ENCODE measurements at regions not wholly inside any gene's neighbourhood (a gene's known extent, or its start where the extent isn't known, plus 50 kb on each side); places are given as distances from the start of the nearest gene placed in this dataset.
"Not testable (repeated sequence)": the region's sequence is repeated elsewhere in the genome, so short reads cannot be mapped to it uniquely, and the experiment has no call there.

GRCh38 chr5:40111036-40111435, 568.7 kb upstream of the PTGER4 start:
- not testable (repeated sequence) for DNase-seq

- not testable (repeated sequence) for DNase-seq
These were observed 570.8 kb upstream of the PTGER4 start for GRCh38 chr5:40108764-40109390.

- not testable (repeated sequence) for DNase-seq
These were observed 571.9 kb upstream of the PTGER4 start for GRCh38 chr5:40107786-40108185.

GRCh38 chr5:40106847-40107246, 572.9 kb upstream of the PTGER4 start:
- no peak for DNase-seq

- no peak for DNase-seq
These were observed 581.4 kb upstream of the PTGER4 start for GRCh38 chr5:40098313-40098712.

GRCh38 chr5:40093550-40093949, 586.2 kb upstream of the PTGER4 start:
- no peak for DNase-seq

- DNase-seq: no peak
These were observed 590.4 kb upstream of the PTGER4 start for GRCh38 chr5:40089269-40089668.

- no peak for DNase-seq
These were observed 595.1 kb upstream of the PTGER4 start for GRCh38 chr5:40084614-40085013.

GRCh38 chr5:40082313-40082712, 597.4 kb upstream of the PTGER4 start:
- no peak for DNase-seq

- no peak for DNase-seq
These were observed 599.5 kb upstream of the PTGER4 start for GRCh38 chr5:40080191-40080590.

- DNase-seq: no peak
These were observed 600.7 kb upstream of the PTGER4 start for GRCh38 chr5:40078898-40079575.

GRCh38 chr5:40074826-40075225, 604.9 kb upstream of the PTGER4 start:
- DNase-seq: no peak

- no peak for DNase-seq
These were observed 605.8 kb upstream of the PTGER4 start for GRCh38 chr5:40073927-40074326.

GRCh38 chr5:40071870-40072269, 607.8 kb upstream of the PTGER4 start:
- no peak for DNase-seq

GRCh38 chr5:40066616-40067015, 613.1 kb upstream of the PTGER4 start:
- DNase-seq: no peak

GRCh38 chr5:40052808-40053207, 626.9 kb upstream of the PTGER4 start:
- no peak for DNase-seq

GRCh38 chr5:40046792-40047191, 622.0 kb upstream of the DAB2 start:
- no peak for DNase-seq

GRCh38 chr5:40045429-40045828, 620.6 kb upstream of the DAB2 start:
- DNase-seq: no peak

GRCh38 chr5:40043916-40044315, 619.1 kb upstream of the DAB2 start:
- DNase-seq: no peak

- no peak for DNase-seq
These were observed 616.7 kb upstream of the DAB2 start for GRCh38 chr5:40041452-40041851.

- DNase-seq: no peak
These were observed 612.9 kb upstream of the DAB2 start for GRCh38 chr5:40037713-40038112.

- no peak for DNase-seq
These were observed 609.7 kb upstream of the DAB2 start for GRCh38 chr5:40034441-40034840.

GRCh38 chr5:40033411-40033810, 608.6 kb upstream of the DAB2 start:
- DNase-seq: no peak

- no peak for DNase-seq
These were observed 608.2 kb upstream of the DAB2 start for GRCh38 chr5:40033009-40033408.

- DNase-seq: no peak
These were observed 605.9 kb upstream of the DAB2 start for GRCh38 chr5:40030661-40031060.
